HEK293 (cell line): ENCODE measurements at regions not wholly inside any gene's neighbourhood (a gene's known extent, or its start where the extent isn't known, plus 50 kb on each side); places are given as distances from the start of the nearest gene placed in this dataset.

Experiments used
- CTCF ChIA-PET: fragments of 350-600 bp; formaldehyde crosslinking; extraction: SDS; loops from one replicate; lab custom pipeline; 2021; ENCODE audit warnings: antibody characterized with exemption; lab: Yijun Ruan, JAX
- POLR2A ChIA-PET: fragments of 300-600 bp; formaldehyde crosslinking; extraction: SDS; loops from one replicate; lab custom pipeline; 2020; ENCODE audit warnings: antibody characterized with exemption, inconsistent platforms; lab: Yijun Ruan, JAX
- H3K27ac ChIP-seq: fragments of 200-500 bp; sonication (Bioruptor generic); 2 replicates; pipeline ENCODE4 v1.5.1; 2014; ENCODE audit warnings: low read depth, low read length, control low read depth, inconsistent platforms; ENCODE audit errors: extremely low read depth
- H3K36me3 ChIP-seq, 2 experiments: fragments of 200-500 bp in 1 of 2; sonication (Bioruptor generic) in 1 of 2; 1 replicate in 1 of 2; 2 replicates in 1 of 2; pipeline ENCODE4 v1.5.1; 2014 to 2017; ENCODE audit warnings: inconsistent platforms in 2 of 2, low read length in 2 of 2; ENCODE audit not compliant: control insufficient read depth in 2 of 2, insufficient read depth in 1 of 2
- H3K4me1 ChIP-seq: fragments of 200-500 bp; sonication (Bioruptor generic); 2 replicates; pipeline ENCODE4 v1.5.1; 2014; ENCODE audit warnings: mild to moderate bottlenecking, low read length, inconsistent platforms; ENCODE audit not compliant: control insufficient read depth, insufficient read depth
- H3K4me3 ChIP-seq: 2 replicates; pipeline ENCODE4 v1.5.1; 2011; ENCODE audit warnings: low read depth, mild to moderate bottlenecking, control low read depth, low read length, moderate library complexity
- H3K9me3 ChIP-seq: fragments of 200-500 bp; sonication (Bioruptor generic); 2 replicates; pipeline ENCODE4 v1.5.1; 2014; ENCODE audit warnings: low read depth, low read length, inconsistent platforms; ENCODE audit not compliant: control insufficient read depth, insufficient read depth
- IKZF3 ChIP-seq: fragments of 450-650 bp; IDR thresholded peaks from 2 replicates; pipeline ENCODE4 v1.5.0; 2018; ENCODE audit warnings: missing biosample characterization, mild to moderate bottlenecking, missing genetic modification characterization, moderate library complexity
- OSR2 ChIP-seq: fragments of 450-650 bp; formaldehyde crosslinking; IDR thresholded peaks from 2 replicates; pipeline ENCODE4 v1.5.1; 2016; ENCODE audit warnings: missing biosample characterization, missing genetic modification characterization
- SETDB1 ChIP-seq: IDR thresholded peaks from one replicate; pipeline ENCODE4 v1.6.1; 2017; ENCODE audit warnings: mild to moderate bottlenecking, low read length, moderate library complexity, mixed read lengths; ENCODE audit not compliant: insufficient read length
- SP7 ChIP-seq: fragments of 450-650 bp; formaldehyde crosslinking; IDR thresholded peaks from 2 replicates; pipeline ENCODE4 v1.5.1; 2016; ENCODE audit warnings: missing biosample characterization, missing genetic modification characterization
- ZBTB44 ChIP-seq: fragments of 450-650 bp; IDR thresholded peaks from 2 replicates; pipeline ENCODE4 v1.5.1; 2018; ENCODE audit warnings: missing biosample characterization, mild to moderate bottlenecking, missing genetic modification characterization
- ZNF16 ChIP-seq: fragments of 450-650 bp; formaldehyde crosslinking; IDR thresholded peaks from 2 replicates; pipeline ENCODE4 v1.5.1; 2016; ENCODE audit warnings: low read depth, missing biosample characterization, missing genetic modification characterization
- ZNF2 ChIP-seq: fragments of 450-650 bp; formaldehyde crosslinking; IDR thresholded peaks from 2 replicates; pipeline ENCODE4 v1.5.1; 2016; ENCODE audit warnings: missing biosample characterization, missing genetic modification characterization
- ZNF24 ChIP-seq: fragments of 450-650 bp; formaldehyde crosslinking; IDR thresholded peaks from 2 replicates; pipeline ENCODE4 v1.5.1; 2016; ENCODE audit warnings: missing biosample characterization, missing genetic modification characterization
- ZNF335 ChIP-seq: fragments of 450-650 bp; formaldehyde crosslinking; conservative IDR thresholded peaks from 2 replicates; pipeline ENCODE4 v1.5.1; 2016; ENCODE audit warnings: missing biosample characterization, missing genetic modification characterization
- ZNF416 ChIP-seq: fragments of 450-650 bp; formaldehyde crosslinking; IDR thresholded peaks from 2 replicates; pipeline ENCODE4 v1.5.1; 2016; ENCODE audit warnings: missing biosample characterization, missing genetic modification characterization
- ZNF48 ChIP-seq: fragments of 450-650 bp; formaldehyde crosslinking; IDR thresholded peaks from 2 replicates; pipeline ENCODE4 v1.5.1; 2016; ENCODE audit warnings: missing biosample characterization, missing genetic modification characterization
- ZNF548 ChIP-seq: fragments of 450-650 bp; formaldehyde crosslinking; IDR thresholded peaks from 2 replicates; pipeline ENCODE4 v1.5.1; 2016; ENCODE audit warnings: missing biosample characterization, missing genetic modification characterization
- ZNF549 ChIP-seq: fragments of 450-650 bp; IDR thresholded peaks from 2 replicates; pipeline ENCODE4 v1.5.1; 2018; ENCODE audit warnings: missing biosample characterization, missing genetic modification characterization, mild to moderate bottlenecking, inconsistent platforms, moderate library complexity
- ZNF624 ChIP-seq: fragments of 450-650 bp; formaldehyde crosslinking; IDR thresholded peaks from 2 replicates; pipeline ENCODE4 v1.5.1; 2017; ENCODE audit warnings: missing biosample characterization, missing genetic modification characterization
- ZNF639 ChIP-seq: fragments of 450-650 bp; formaldehyde crosslinking; IDR thresholded peaks from 2 replicates; pipeline ENCODE4 v1.5.1; 2016; ENCODE audit warnings: missing biosample characterization, missing genetic modification characterization
- ZNF837 ChIP-seq: fragments of 450-650 bp; formaldehyde crosslinking; IDR thresholded peaks from 2 replicates; pipeline ENCODE4 v1.5.1; 2016; ENCODE audit warnings: missing biosample characterization, missing genetic modification characterization
- ZNF843 ChIP-seq: fragments of 450-650 bp; formaldehyde crosslinking; IDR thresholded peaks from 2 replicates; pipeline ENCODE4 v1.5.1; 2016; ENCODE audit warnings: missing biosample characterization, missing genetic modification characterization
- ZSCAN23 ChIP-seq: fragments of 450-650 bp; formaldehyde crosslinking; IDR thresholded peaks from 2 replicates; pipeline ENCODE4 v1.5.1; 2016; ENCODE audit warnings: missing biosample characterization, missing genetic modification characterization
- TF ChIP-seq, protein P1 (sequence below): fragments of 450-650 bp; formaldehyde crosslinking; IDR thresholded peaks from 2 replicates; pipeline ENCODE4 v1.5.1; 2017; ENCODE audit warnings: missing biosample characterization, missing genetic modification characterization
- TF ChIP-seq, protein P2 (sequence below): fragments of 450-650 bp; formaldehyde crosslinking; IDR thresholded peaks from 2 replicates; pipeline ENCODE4 v1.5.1; 2016; ENCODE audit warnings: missing biosample characterization, missing genetic modification characterization
- TF ChIP-seq, protein P3 (sequence below): fragments of 450-650 bp; formaldehyde crosslinking; IDR thresholded peaks from 2 replicates; pipeline ENCODE4 v1.5.1; 2017; ENCODE audit warnings: missing biosample characterization, missing genetic modification characterization

DNA sequence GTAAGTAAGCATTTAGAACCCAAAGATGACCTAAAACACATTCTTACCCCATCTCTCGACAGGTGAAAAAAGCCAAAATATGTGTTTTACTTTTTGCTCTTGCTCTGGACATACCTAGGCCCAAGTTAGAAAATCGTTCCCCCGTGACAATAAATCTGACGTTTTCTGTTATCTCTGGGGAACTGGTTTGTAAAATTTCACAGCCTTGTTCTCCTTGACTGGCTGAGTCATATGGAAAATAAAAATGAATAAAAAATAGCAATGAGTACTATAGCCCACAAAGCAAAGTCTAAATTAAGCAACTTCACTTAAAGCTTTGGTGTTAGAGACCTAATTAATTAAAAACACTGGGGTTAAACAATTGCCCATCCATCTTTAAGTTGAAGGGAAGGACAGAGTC is 286.9 kb upstream of the CLINT1 start:
- H3K27ac ChIP-seq, result no peak overlapping the region
- ChIA-PET POLR2A (no interaction called here), CTCF (interaction anchor here (0.7 kb wide), 1 partner anchor 9 kb away, joined by 3 read pairs; no protein-coding TSS in a partner anchor)
- no peak for TF ChIP-seq ZNF549 (tag by site-specific recombination)
- no peak for TF ChIP-seq ZNF837
- TF ChIP-seq IKZF3 (tag by site-specific recombination), result no peak
- no peak for TF ChIP-seq ZNF624 (tag by site-specific recombination)
- TF ChIP-seq SP7 (tag by site-specific recombination), result no peak
- no peak for TF ChIP-seq ZNF639
- no peak for TF ChIP-seq ZNF416 (tag by site-specific recombination)
- no peak for TF ChIP-seq ZNF2
- TF ChIP-seq ZSCAN23 (tag by site-specific recombination), result no peak
- no peaks in the 10 kb centered on the region for H3K9me3 ChIP-seq
- no peak overlapping the region for H3K4me3 ChIP-seq
- no peaks in the 10 kb centered on the region for H3K36me3 ChIP-seq
- no peaks in the 10 kb centered on the region for H3K4me1 ChIP-seq

GRCh38 chr5:158143081-158143480 is 284.1 kb upstream of the CLINT1 start:
- CTCF ChIA-PET, result interaction anchor here (0.7 to 1.6 kb wide), 2 partner anchors 68 to 597 kb away, joined by 5 read pairs; no protein-coding TSS in a partner anchor
- Histone ChIP-seq H3K4me1 (no peaks in the 10 kb centered on the region), H3K27ac (no peak overlapping the region), H3K36me3 (no peaks in the 10 kb centered on the region), H3K4me3 (no peak overlapping the region), H3K9me3 (no peaks in the 10 kb centered on the region)
- POLR2A ChIA-PET, result no interaction called here
- TF ChIP-seq ZBTB44 (no peak), ZNF335 (tag by site-specific recombination) (no peak)
- TF ChIP-seq, protein P1, sequence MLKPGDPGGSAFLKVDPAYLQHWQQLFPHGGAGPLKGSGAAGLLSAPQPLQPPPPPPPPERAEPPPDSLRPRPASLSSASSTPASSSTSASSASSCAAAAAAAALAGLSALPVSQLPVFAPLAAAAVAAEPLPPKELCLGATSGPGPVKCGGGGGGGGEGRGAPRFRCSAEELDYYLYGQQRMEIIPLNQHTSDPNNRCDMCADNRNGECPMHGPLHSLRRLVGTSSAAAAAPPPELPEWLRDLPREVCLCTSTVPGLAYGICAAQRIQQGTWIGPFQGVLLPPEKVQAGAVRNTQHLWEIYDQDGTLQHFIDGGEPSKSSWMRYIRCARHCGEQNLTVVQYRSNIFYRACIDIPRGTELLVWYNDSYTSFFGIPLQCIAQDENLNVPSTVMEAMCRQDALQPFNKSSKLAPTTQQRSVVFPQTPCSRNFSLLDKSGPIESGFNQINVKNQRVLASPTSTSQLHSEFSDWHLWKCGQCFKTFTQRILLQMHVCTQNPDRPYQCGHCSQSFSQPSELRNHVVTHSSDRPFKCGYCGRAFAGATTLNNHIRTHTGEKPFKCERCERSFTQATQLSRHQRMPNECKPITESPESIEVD (tag by site-specific recombination), result no peak
- TF ChIP-seq, protein P2, sequence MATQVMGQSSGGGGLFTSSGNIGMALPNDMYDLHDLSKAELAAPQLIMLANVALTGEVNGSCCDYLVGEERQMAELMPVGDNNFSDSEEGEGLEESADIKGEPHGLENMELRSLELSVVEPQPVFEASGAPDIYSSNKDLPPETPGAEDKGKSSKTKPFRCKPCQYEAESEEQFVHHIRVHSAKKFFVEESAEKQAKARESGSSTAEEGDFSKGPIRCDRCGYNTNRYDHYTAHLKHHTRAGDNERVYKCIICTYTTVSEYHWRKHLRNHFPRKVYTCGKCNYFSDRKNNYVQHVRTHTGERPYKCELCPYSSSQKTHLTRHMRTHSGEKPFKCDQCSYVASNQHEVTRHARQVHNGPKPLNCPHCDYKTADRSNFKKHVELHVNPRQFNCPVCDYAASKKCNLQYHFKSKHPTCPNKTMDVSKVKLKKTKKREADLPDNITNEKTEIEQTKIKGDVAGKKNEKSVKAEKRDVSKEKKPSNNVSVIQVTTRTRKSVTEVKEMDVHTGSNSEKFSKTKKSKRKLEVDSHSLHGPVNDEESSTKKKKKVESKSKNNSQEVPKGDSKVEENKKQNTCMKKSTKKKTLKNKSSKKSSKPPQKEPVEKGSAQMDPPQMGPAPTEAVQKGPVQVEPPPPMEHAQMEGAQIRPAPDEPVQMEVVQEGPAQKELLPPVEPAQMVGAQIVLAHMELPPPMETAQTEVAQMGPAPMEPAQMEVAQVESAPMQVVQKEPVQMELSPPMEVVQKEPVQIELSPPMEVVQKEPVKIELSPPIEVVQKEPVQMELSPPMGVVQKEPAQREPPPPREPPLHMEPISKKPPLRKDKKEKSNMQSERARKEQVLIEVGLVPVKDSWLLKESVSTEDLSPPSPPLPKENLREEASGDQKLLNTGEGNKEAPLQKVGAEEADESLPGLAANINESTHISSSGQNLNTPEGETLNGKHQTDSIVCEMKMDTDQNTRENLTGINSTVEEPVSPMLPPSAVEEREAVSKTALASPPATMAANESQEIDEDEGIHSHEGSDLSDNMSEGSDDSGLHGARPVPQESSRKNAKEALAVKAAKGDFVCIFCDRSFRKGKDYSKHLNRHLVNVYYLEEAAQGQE (tag by site-specific recombination), result no peak

- H3K36me3 ChIP-seq, result no peaks in the 10 kb centered on the region
- ChIA-PET POLR2A (no interaction called here), CTCF (interaction anchor here (1.2 to 1.3 kb wide), 2 partner anchors 20 to 67 kb away, joined by 3 to 4 read pairs; no protein-coding TSS in a partner anchor)
- no peak for TF ChIP-seq IKZF3 (tag by site-specific recombination)
- no peak for TF ChIP-seq SETDB1
- no peak for TF ChIP-seq ZNF16 (tag by site-specific recombination)
- no peak for TF ChIP-seq ZNF24 (tag by site-specific recombination)
- TF ChIP-seq, protein P3, sequence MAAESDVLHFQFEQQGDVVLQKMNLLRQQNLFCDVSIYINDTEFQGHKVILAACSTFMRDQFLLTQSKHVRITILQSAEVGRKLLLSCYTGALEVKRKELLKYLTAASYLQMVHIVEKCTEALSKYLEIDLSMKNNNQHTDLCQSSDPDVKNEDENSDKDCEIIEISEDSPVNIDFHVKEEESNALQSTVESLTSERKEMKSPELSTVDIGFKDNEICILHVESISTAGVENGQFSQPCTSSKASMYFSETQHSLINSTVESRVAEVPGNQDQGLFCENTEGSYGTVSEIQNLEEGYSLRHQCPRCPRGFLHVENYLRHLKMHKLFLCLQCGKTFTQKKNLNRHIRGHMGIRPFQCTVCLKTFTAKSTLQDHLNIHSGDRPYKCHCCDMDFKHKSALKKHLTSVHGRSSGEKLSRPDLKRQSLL (tag by site-specific recombination), result no peak
- TF ChIP-seq ZNF548 (tag by site-specific recombination), result no peak
- no peak for TF ChIP-seq OSR2 (tag by site-specific recombination)
- TF ChIP-seq ZNF48 (tag by site-specific recombination), result no peak
- TF ChIP-seq ZNF843 (tag by site-specific recombination), result no peak
- H3K4me1 ChIP-seq, result no peaks in the 10 kb centered on the region
- H3K4me3 ChIP-seq, result no peak overlapping the region
- no peaks in the 10 kb centered on the region for H3K9me3 ChIP-seq
- no peak overlapping the region for H3K27ac ChIP-seq
Measured at GRCh38 chr5:158142156-158142555, 283.2 kb upstream of the CLINT1 start.
